ENCODE measurements at regions not wholly inside any gene's neighbourhood (a gene's known extent, or its start where the extent isn't known, plus 50 kb on each side); places are given as distances from the start of the nearest gene placed in this dataset.

DNA sequence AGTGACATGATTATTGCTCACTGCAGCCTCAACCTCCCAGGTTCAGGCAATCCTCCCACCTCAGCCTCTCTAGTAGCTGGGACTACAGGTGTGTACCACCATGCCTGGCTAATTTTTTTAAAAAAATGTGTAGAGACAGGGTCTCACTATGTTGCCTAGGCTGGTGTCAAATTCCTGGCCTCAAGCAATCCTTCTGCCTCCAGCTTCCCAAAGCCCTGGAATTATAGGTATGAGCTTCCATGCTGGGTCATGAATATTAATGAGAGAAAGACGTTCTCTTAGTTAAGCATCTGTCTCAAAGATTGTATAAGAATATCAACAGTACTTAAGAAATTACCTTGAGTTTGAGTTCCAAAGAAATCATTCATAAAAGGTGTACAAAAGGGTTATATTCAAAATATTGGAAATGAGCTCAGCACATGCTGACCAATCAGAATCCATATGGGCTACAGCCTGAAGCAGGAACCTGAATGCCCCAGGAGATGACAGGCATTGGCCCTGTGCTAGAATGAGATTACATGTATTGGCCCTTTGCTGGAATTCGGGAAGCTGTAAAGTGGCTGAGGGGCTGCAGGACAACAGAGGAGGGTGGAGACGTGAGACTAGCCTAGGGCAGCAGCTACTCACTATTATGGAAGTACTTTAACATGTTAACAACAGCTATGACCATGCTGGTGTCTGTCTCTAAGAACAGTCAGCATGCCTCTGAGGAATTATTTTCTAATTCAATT, 157.0 kb upstream of the CPNE8 start:
- Mint-ChIP-seq H3K4me1 (ENCODE audit: low read depth) (no peaks in the 10 kb centered on the region), H3K27me3 (no peaks in the 10 kb centered on the region), H3K9me3 (no peaks in the 10 kb centered on the region), H3K4me3 (no peak overlapping the region), H3K36me3 (ENCODE audit: low read depth) (no peaks in the 10 kb centered on the region), H3K27ac (no peak overlapping the region)
- intact Hi-C loops (cut with micrococcal nuclease): no loop called here
- POLR2A ChIA-PET: no interaction called here
- DNase-seq (no peak), ATAC-seq (no peak)
- TF ChIP-seq CTCF (IDR thresholded peaks at IDR 0.05): no peak
- CTCF ChIA-PET: no interaction called here

GRCh38 chr12:39061576-39061975, 156.2 kb upstream of the CPNE8 start:
- no peak overlapping the region for H3K27ac Mint-ChIP-seq
- H3K27me3 Mint-ChIP-seq: no peaks in the 10 kb centered on the region
- H3K9me3 Mint-ChIP-seq: no peaks in the 10 kb centered on the region
- ChIA-PET CTCF (no interaction called here), POLR2A (no interaction called here)
- no peak overlapping the region for H3K4me3 Mint-ChIP-seq
- no peaks in the 10 kb centered on the region for H3K36me3 Mint-ChIP-seq (ENCODE audit: low read depth)
- H3K4me1 Mint-ChIP-seq (ENCODE audit: low read depth): no peaks in the 10 kb centered on the region
- TF ChIP-seq CTCF (IDR thresholded peaks at IDR 0.05): no peak
- intact Hi-C loops (cut with micrococcal nuclease): no loop called here
- ATAC-seq (no peak), DNase-seq (no peak)

- TF ChIP-seq CTCF (IDR thresholded peaks at IDR 0.05): no peak
- Mint-ChIP-seq H3K36me3 (ENCODE audit: low read depth) (no peaks in the 10 kb centered on the region), H3K27ac (no peak overlapping the region), H3K9me3 (no peaks in the 10 kb centered on the region), H3K27me3 (no peaks in the 10 kb centered on the region), H3K4me3 (no peak overlapping the region), H3K4me1 (ENCODE audit: low read depth) (no peaks in the 10 kb centered on the region)
- DNase-seq (no peak), ATAC-seq (no peak)
- ChIA-PET POLR2A (no interaction called here), CTCF (no interaction called here)
- intact Hi-C loops (cut with micrococcal nuclease): no loop called here
Observed at GRCh38 chr12:39048395-39048794, 143.0 kb upstream of the CPNE8 start.

DNA sequence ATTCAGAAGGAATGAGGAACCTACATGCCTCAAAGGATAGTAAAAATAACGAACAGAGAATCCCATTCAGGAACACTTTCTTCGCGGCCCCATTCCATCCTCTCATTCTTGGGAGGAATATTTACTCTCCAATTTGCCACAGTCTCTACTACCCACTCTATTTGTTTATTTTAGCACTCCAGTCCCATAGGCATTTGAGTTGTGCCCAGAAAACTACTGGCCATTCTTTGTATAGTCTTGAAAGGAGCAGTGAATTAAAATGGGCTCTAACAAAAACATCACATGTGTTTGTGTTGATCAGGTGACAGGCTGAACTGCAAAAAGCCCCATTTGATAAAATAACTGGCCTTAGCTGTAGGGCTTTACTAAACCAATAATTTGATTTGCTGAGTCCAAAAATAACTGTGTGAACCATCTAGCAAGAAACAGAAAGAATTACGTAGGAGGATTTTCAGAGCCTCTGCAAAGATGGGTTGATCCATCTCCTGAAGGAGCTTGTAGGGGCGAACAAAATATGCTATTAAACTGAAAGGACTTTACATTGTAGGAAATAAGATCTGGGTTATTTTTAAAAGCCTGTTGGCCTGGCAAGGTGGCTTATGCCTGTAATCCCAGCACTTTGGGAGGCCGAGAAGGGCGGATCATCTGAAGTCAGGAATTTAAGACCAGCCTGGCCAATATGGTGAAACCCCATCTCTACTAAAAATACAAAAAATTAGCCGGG, 142.3 kb upstream of the CPNE8 start:
- intact Hi-C loops (cut with micrococcal nuclease): no loop called here
- no peak overlapping the region for H3K27ac Mint-ChIP-seq
- H3K4me3 Mint-ChIP-seq: no peak overlapping the region
- H3K36me3 Mint-ChIP-seq (ENCODE audit: low read depth): no peaks in the 10 kb centered on the region
- no peak for TF ChIP-seq CTCF (IDR thresholded peaks at IDR 0.05)
- H3K4me1 Mint-ChIP-seq (ENCODE audit: low read depth): no peaks in the 10 kb centered on the region
- ChIA-PET POLR2A (no interaction called here), CTCF (no interaction called here)
- DNase-seq: no peak
- ATAC-seq: no peak
- H3K27me3 Mint-ChIP-seq: no peaks in the 10 kb centered on the region
- no peaks in the 10 kb centered on the region for H3K9me3 Mint-ChIP-seq

- ATAC-seq (no peak), DNase-seq (no peak)
- TF ChIP-seq CTCF (IDR thresholded peaks at IDR 0.05): no peak
- H3K27me3 Mint-ChIP-seq: no peaks in the 10 kb centered on the region
- no peak overlapping the region for H3K4me3 Mint-ChIP-seq
- H3K4me1 Mint-ChIP-seq (ENCODE audit: low read depth): no peaks in the 10 kb centered on the region
- H3K36me3 Mint-ChIP-seq (ENCODE audit: low read depth): no peaks in the 10 kb centered on the region
- H3K27ac Mint-ChIP-seq: no peak overlapping the region
- ChIA-PET POLR2A (no interaction called here), CTCF (interaction anchor here (0.9 kb wide), 1 partner anchor 14 kb away, joined by 3 read pairs; no protein-coding TSS in a partner anchor)
- intact Hi-C loops (cut with micrococcal nuclease): no loop called here
- no peaks in the 10 kb centered on the region for H3K9me3 Mint-ChIP-seq
Observed at GRCh38 chr12:39044754-39045153, 139.4 kb upstream of the CPNE8 start.
